Heart right ventricle (tissue), 16 donors: ENCODE measurements at regions not wholly inside any gene's neighbourhood (a gene's known extent, or its start where the extent isn't known, plus 50 kb on each side); places are given as distances from the start of the nearest gene placed in this dataset.
"Not testable (repeated sequence)": the region's sequence is repeated elsewhere in the genome, so short reads cannot be mapped to it uniquely, and the experiment has no call there.

Experiments used
- ATAC-seq, 8 donors: fragments of 200-7000 bp; cut with Tn5 transposase; one replicate each; pipeline ENCODE4 v1.9.1; 2020; ENCODE audit warnings: mild to moderate bottlenecking in 8 of 8, moderate library complexity in 8 of 8, moderate number of reproducible peaks in 1 of 8
- DNase-seq, 2 donors: peaks; one replicate each; pipeline ENCODE4 v3.0.0-alpha.2; 2020
- H3K27ac ChIP-seq, 10 donors: fragments of 200-600 bp; sonication (generic) in 2 of 10; one replicate each; pipeline versions ENCODE4 v1.5.0 to v1.8.0; 2020 to 2022; ENCODE audit warnings: mild to moderate bottlenecking in 3 of 10
- H3K27me3 ChIP-seq, 7 donors: fragments of 200-600 bp; one replicate each; pipeline ENCODE4 v1.8.0; 2021 to 2022; ENCODE audit warnings: mild to moderate bottlenecking in 2 of 7
- H3K36me3 ChIP-seq, 9 donors: fragments of 200-600 bp; sonication (generic) in 1 of 9; one replicate each; pipeline versions ENCODE4 v1.5.0 to v1.8.0; 2020 to 2022; ENCODE audit warnings: mild to moderate bottlenecking in 2 of 9
- H3K4me1 ChIP-seq, 9 donors: fragments of 200-600 bp; sonication (generic) in 1 of 9; one replicate each; pipeline versions ENCODE4 v1.5.0 to v1.8.0; 2020 to 2022; ENCODE audit warnings: mild to moderate bottlenecking in 4 of 9
- H3K4me3 ChIP-seq, 10 donors: fragments of 200-600 bp; sonication (generic) in 2 of 10; one replicate each; pipeline versions ENCODE4 v1.5.0 to v1.8.0; 2020 to 2022; ENCODE audit warnings: mild to moderate bottlenecking in 7 of 10, moderate library complexity in 2 of 10
- H3K9me3 ChIP-seq, 11 donors: fragments of 200-600 bp in 10 of 11; sonication (generic) in 2 of 11; one replicate each; pipeline versions ENCODE4 v1.5.0 to v1.8.0; 2013 to 2022; ENCODE audit warnings: mild to moderate bottlenecking in 2 of 11, control low read depth in 1 of 11, moderate library complexity in 1 of 11
- WGBS, 2 donors: extraction: QIAGEN DNeasy Blood & Tissue Kit; methylation state at CpG; one replicate each; pipeline ENCODE4 v1.1.7; 2013; ENCODE audit warnings: inconsistent platforms in 1 of 2; 5-methylcytosine and 5-hydroxymethylcytosine counted together
- intact Hi-C, 10 donors: fragments of 100-400 bp; cut with DNase I; formaldehyde crosslinking; loops; one replicate each; pipeline versions ENCODE4 v1.11.1 to v1.14.2; 2022
- TF ChIP-seq, protein P1 (sequence below), 9 donors: fragments of 200-600 bp; sonication (generic) in 2 of 9; IDR thresholded peaks; one replicate each; pipeline versions ENCODE4 v1.5.0 to v1.8.0; 2021 to 2022; ENCODE audit warnings: antibody characterized with exemption in 9 of 9, mild to moderate bottlenecking in 5 of 9, moderate library complexity in 1 of 9
- donor health status: Arrhythmogenic right ventricular cardiomyopathy.
- donor health status: ischemic (EF 13 %, LVEDD 7.1; RV severe dilation, severe dysfunction).
- donor health status: healthy with polysubstance abuse.
- donor health status: DM: no; HTN: yes; CAD: no.
- donor health status: DM: no; HTN: no; CAD: no.
- donor health status: ischemic (EF 25% LVEDD 6.9; RV normal size, moderate dysfunction).
- donor health status: ischemic (EF 25% LVEDD 5.7; RV mildly dilated, moderate dysfunction).
- donor health status: healthy.
- donor health status: DM: yes; HTN: yes; CAD: no.
- donor health status: Ischemic cardiomyopathy.
- donor health status: ischemic (EF 35%, LVEDD 5.7; RV mildly dilated, moderate dysfunction).
- donor health status: nonischemic (EF 11% LVEDD 7.7; RV severe dilation, severe dysfunction).
- donor health status: DM: yes; HTN: yes; CAD: no.
- donor health status: PGD.
- donor health status: ischemic (EF 29% LVEDD 5.4; RV normal size, mild dysfunction).
- donor health status: nonischemic (EF 23%, LVEDD 6.1; RV moderate dilation, normal function).

DNA sequence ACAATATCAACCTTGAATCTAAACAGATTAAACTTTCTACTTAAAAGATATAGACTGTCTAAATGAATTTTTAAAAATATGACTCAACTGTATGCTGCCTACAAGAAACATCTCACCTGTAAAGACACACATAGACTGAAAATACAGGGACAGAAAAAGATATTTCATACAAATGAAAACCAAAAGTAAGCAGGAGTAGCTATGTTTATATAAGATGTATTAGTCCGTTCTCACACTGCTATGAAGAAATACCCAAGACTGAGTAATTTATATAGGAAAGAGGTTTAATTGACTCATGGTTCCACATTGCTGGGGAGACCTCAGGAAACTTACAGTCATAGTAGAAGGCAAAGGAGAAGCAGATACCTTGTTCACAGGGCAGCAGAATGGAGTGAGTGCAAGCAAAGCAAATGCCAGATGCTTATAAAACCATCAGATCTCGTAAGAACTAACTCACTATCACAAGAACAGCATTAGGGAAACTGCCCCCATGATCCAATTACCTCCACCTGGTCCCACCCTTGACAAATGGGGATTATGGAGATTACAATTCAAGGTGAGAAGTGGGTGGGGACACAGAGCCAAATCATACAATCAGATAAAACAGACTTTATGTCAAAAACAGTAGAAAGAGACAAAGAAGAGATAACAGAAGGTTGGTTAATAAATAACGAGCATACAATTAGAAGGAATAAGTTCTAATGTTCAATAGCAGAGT, 214.4 kb upstream of the SLC39A10 start:
- H3K9me3 ChIP-seq, result peaks cover 0 to 28% (median 13%) of the 10 kb centered on the region in 11 donors
- H3K27me3 ChIP-seq, result no peaks in the 10 kb centered on the region
- intact Hi-C loops, result no loop called here
- TF ChIP-seq, protein P1, sequence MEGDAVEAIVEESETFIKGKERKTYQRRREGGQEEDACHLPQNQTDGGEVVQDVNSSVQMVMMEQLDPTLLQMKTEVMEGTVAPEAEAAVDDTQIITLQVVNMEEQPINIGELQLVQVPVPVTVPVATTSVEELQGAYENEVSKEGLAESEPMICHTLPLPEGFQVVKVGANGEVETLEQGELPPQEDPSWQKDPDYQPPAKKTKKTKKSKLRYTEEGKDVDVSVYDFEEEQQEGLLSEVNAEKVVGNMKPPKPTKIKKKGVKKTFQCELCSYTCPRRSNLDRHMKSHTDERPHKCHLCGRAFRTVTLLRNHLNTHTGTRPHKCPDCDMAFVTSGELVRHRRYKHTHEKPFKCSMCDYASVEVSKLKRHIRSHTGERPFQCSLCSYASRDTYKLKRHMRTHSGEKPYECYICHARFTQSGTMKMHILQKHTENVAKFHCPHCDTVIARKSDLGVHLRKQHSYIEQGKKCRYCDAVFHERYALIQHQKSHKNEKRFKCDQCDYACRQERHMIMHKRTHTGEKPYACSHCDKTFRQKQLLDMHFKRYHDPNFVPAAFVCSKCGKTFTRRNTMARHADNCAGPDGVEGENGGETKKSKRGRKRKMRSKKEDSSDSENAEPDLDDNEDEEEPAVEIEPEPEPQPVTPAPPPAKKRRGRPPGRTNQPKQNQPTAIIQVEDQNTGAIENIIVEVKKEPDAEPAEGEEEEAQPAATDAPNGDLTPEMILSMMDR (IDR thresholded peaks at IDR 0.05), result no peak
- H3K4me1 ChIP-seq, result no peaks in the 10 kb centered on the region
- no peak overlapping the region for H3K4me3 ChIP-seq
- H3K27ac ChIP-seq, result no peak overlapping the region
- 84 to 90% methylated on average over 3 of the region's 3 CpGs for WGBS, 2 donors
- ATAC-seq (no peak), DNase-seq (no peak)
- no peaks in the 10 kb centered on the region for H3K36me3 ChIP-seq

DNA sequence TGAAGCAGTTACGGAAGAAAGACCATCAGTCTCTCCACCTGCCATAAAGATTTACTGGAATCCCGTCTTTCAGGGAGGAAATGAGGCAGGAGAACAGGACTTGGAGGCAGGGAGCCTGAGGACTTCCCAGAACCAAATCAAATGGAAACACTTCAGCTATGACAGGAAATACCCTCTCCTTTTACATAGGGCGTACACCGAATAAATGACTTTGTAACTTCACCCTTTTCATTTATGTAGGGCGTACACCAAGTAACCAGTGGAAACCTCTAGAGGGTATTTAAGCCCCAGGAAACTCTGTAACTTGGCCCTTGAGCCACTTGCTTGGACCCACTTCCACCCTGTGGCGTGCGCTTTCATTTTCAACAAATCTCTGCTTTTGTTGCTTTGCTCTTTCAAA, 218.3 kb upstream of the SLC39A10 start:
- 89 to 94% methylated on average over 7 of the region's 7 CpGs for WGBS, 2 donors
- Histone ChIP-seq H3K4me1 (no peaks in the 10 kb centered on the region), H3K36me3 (no peaks in the 10 kb centered on the region), H3K27me3 (no peaks in the 10 kb centered on the region), H3K27ac (no peak overlapping the region), H3K9me3 (peaks cover 0 to 28% (median 13%) of the 10 kb centered on the region in 11 donors), H3K4me3 (no peak overlapping the region)
- intact Hi-C loops, result no loop called here
- TF ChIP-seq, protein P1 (IDR thresholded peaks at IDR 0.05), result no peak
- no peak for DNase-seq
- ATAC-seq, result no peak

DNA sequence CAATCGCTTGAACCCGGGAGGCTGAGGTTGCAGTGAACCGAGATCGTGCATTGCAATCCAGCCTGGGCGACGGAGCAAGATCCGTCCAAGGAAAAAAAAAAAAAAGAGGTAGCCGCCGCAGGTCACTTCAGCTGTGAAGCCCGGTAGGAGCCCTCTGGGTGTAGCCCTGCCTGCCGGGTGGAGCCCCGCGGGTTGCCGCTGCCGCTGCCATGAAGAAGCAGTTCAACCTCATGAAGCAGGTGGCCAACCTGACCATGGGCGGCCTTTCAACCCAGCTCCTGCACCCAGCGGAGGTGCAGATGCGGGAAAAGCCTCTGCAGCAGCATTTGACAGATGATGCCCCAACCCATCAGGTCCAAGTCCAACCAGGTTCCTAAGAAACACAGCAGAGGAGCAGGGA, 219.5 kb upstream of the SLC39A10 start:
- intact Hi-C loops, result no loop called here
- Histone ChIP-seq H3K27ac (no peak overlapping the region), H3K4me3 (no peak overlapping the region), H3K36me3 (no peaks in the 10 kb centered on the region), H3K27me3 (no peaks in the 10 kb centered on the region), H3K9me3 (peaks cover 0 to 25% (median 10%) of the 10 kb centered on the region in 11 donors), H3K4me1 (no peaks in the 10 kb centered on the region)
- no peak for DNase-seq
- no peak for ATAC-seq
- 97 to 98% methylated on average over 18 of the region's 18 CpGs for WGBS, 2 donors
- TF ChIP-seq, protein P1 (IDR thresholded peaks at IDR 0.05), result no peak

DNA sequence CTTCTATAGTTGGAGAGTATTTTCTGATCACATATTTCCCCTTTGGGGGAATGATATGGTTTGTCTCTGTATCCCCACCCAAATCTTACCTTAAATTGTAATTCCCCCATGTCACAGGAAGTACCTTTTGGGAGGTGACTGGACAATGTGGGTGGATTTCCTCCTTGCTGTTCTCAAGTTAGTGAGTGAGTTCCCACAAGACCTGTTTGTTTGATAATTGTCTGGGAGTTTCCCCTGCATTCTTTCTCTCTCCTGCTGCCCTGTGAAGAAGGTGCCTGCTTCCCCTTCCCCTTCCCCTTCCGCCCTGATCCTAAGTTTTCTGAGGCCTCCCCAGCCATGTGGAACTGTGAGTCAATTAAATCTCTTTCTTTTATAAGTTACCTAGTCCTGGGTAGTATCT, 222.7 kb upstream of the SLC39A10 start:
- Histone ChIP-seq H3K4me1 (no peaks in the 10 kb centered on the region), H3K9me3 (no peaks in the 10 kb centered on the region), H3K4me3 (no peak overlapping the region), H3K27me3 (no peaks in the 10 kb centered on the region), H3K36me3 (no peaks in the 10 kb centered on the region), H3K27ac (no peak overlapping the region)
- 76 to 92% methylated on average over 1 of the region's 1 CpG for WGBS, 2 donors
- TF ChIP-seq, protein P1 (IDR thresholded peaks at IDR 0.05), result no peak
- no peak for DNase-seq
- ATAC-seq, result no peak
- intact Hi-C loops, result no loop called here

DNA sequence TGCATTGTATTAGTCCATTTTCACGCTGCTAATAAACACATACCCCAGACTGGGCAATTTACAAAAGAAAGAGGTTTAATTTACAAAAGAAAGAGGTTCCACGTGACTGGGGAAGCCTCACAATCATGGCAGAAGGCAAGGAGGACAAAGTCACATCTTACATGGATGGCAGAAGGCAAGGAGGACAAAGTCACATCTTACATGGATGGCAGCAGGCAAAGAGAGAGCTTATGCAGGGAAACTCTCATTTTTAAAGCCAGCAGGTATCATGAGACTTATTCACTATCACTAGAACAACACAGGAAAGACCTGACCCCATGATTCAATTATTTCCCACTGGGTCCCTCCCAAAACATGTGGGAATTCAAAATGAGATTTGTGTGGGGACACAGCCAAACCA, 223.3 kb upstream of the SLC39A10 start:
- H3K27ac ChIP-seq, H3K27me3 ChIP-seq, DNase-seq, H3K4me3 ChIP-seq, H3K4me1 ChIP-seq, H3K9me3 ChIP-seq, ATAC-seq, H3K36me3 ChIP-seq, intact Hi-C loops: not testable (repeated sequence)
- 75 to 89% methylated on average over 2 of the region's 2 CpGs for WGBS, 2 donors
